ENCODE measurements at regions not wholly inside any gene's neighbourhood (a gene's known extent, or its start where the extent isn't known, plus 50 kb on each side); places are given as distances from the start of the nearest gene placed in this dataset.

GRCh38 chr11:16584569-16584968 lies 153.9 kb upstream of the C11orf58 start:
- no peak for TF ChIP-seq REST (IDR thresholded peaks at IDR 0.05; ENCODE audit: insufficient read depth in 1 of 2, low read depth in 2 of 2, low read length in 2 of 2)
- no peak for TF ChIP-seq POLR2AphosphoS5 (IDR thresholded peaks at IDR 0.05; ENCODE audit: low read depth, low read length)
- no peak for TF ChIP-seq SIN3A (IDR thresholded peaks at IDR 0.05; ENCODE audit: borderline replicate concordance, insufficient read depth, low read length)
